Endothelial cell of umbilical vein (primary cell): ENCODE measurements at regions not wholly inside any gene's neighbourhood (a gene's known extent, or its start where the extent isn't known, plus 50 kb on each side); places are given as distances from the start of the nearest gene placed in this dataset.

ENCODE experiments used
- BruUV-seq: library from RNA; stranded (reverse); fragments of 400-500 nt; replicated peaks from 2 replicates; lab custom pipeline; 2021; lab: Mats Ljungman, UMichigan
- CTCF ChIA-PET: fragments of 300-600, 350-600 bp; sonication (Branson Sonifier 250); formaldehyde crosslinking; loops from one replicate; lab custom pipeline; 2021; ENCODE audit warnings: antibody characterized with exemption, inconsistent platforms; lab: Charles Lee
- POLR2A ChIA-PET: fragments of 300-600, 350-600 bp; sonication (Branson Sonifier 250); formaldehyde crosslinking; loops from one replicate; lab custom pipeline; 2021; ENCODE audit warnings: antibody characterized with exemption, inconsistent platforms; lab: Charles Lee
- DNase-seq: peaks from one replicate; pipeline ENCODE4 v3.0.0-alpha.2; 2011; ENCODE audit warnings: low read depth, low spot score
- FAIRE-seq: peaks from 2 replicates; lab custom pipeline; 2011; peaks lifted over from hg19 to GRCh38; lab: Jason Lieb, UNC
- H2AFZ ChIP-seq: 2 replicates; pipeline ENCODE4 v1.6.0; 2012; ENCODE audit warnings: low read depth, low read length, control low read depth, inconsistent platforms
- H3K27ac ChIP-seq: 2 replicates; pipeline ENCODE4 v1.5.1; 2011; ENCODE audit warnings: low read depth, mild to moderate bottlenecking, control low read depth, low read length, moderate library complexity; ENCODE audit not compliant: insufficient read depth
- H3K27me3 ChIP-seq, 2 experiments: 2 replicates each; pipeline versions ENCODE4 v1.6.0 to v1.6.1; 2011; ENCODE audit warnings: low read length in 2 of 2, mixed read lengths in 1 of 2; ENCODE audit not compliant: control insufficient read depth in 2 of 2, insufficient read depth in 2 of 2
- H3K36me3 ChIP-seq, 2 experiments: 2 replicates in 1 of 2; 3 replicates in 1 of 2; pipeline ENCODE4 v1.5.1; 2011; ENCODE audit warnings: low read length in 2 of 2, mild to moderate bottlenecking in 1 of 2, moderate library complexity in 1 of 2; ENCODE audit not compliant: control insufficient read depth in 2 of 2, insufficient read depth in 2 of 2; ENCODE audit errors: extremely low read depth in 1 of 2
- H3K4me1 ChIP-seq: 3 replicates; pipeline ENCODE4 v1.5.1; 2011; ENCODE audit warnings: mild to moderate bottlenecking, low read length; ENCODE audit not compliant: control insufficient read depth, insufficient read depth; ENCODE audit errors: extremely low read depth
- H3K4me2 ChIP-seq: 2 replicates; pipeline ENCODE4 v1.6.1; 2011; ENCODE audit warnings: low read length, control low read depth, mixed read lengths; ENCODE audit not compliant: insufficient read depth
- H3K4me3 ChIP-seq, 3 experiments: fragments of 200-600 bp in 1 of 3; sonication (generic), shearing (Covaris generic) in 1 of 3; replicated peaks in 1 of 3; 2 replicates each; pipeline ENCODE4 v1.5.1; 2011 to 2016; ENCODE audit warnings: control low read depth in 3 of 3, low read length in 3 of 3, mild to moderate bottlenecking in 2 of 3, inconsistent platforms in 1 of 3, low read depth in 1 of 3, moderate library complexity in 1 of 3; ENCODE audit not compliant: insufficient read depth in 1 of 3
- H3K79me2 ChIP-seq: 2 replicates; pipeline ENCODE4 v1.6.0; 2012; ENCODE audit warnings: low read length, inconsistent platforms; ENCODE audit not compliant: control insufficient read depth, insufficient read depth
- H3K9ac ChIP-seq: replicated peaks from 2 replicates; pipeline ENCODE3; 2011; ENCODE audit warnings: low read length, control low read depth; ENCODE audit not compliant: insufficient read depth; ENCODE audit errors: extremely low read depth
- H3K9me1 ChIP-seq: replicated peaks from 3 replicates; pipeline ENCODE4 v1.6.0; 2011; ENCODE audit warnings: mild to moderate bottlenecking, low read length; ENCODE audit not compliant: control insufficient read depth, insufficient read depth; ENCODE audit errors: extremely low read depth
- H3K9me3 ChIP-seq: replicated peaks from 2 replicates; pipeline ENCODE4 v1.5.1; 2012; ENCODE audit warnings: low read length, inconsistent platforms; ENCODE audit not compliant: control insufficient read depth, insufficient read depth
- H4K20me1 ChIP-seq: replicated peaks from 2 replicates; pipeline ENCODE3; 2011; ENCODE audit warnings: mild to moderate bottlenecking, low read length; ENCODE audit not compliant: control insufficient read depth, insufficient read depth; ENCODE audit errors: extremely low read depth
- CTCF ChIP-seq, 2 donors: IDR thresholded peaks; 1 replicate in 1 of 2; 2 replicates in 1 of 2; pipeline ENCODE4 v1.5.1; 2011; ENCODE audit warnings: low read length in 2 of 2, mild to moderate bottlenecking in 2 of 2, moderate library complexity in 2 of 2, control low read depth in 1 of 2, inconsistent platforms in 1 of 2, low read depth in 1 of 2; ENCODE audit not compliant: insufficient read depth in 1 of 2; ENCODE audit errors: extremely low read depth in 1 of 2
- EZH2 ChIP-seq: IDR thresholded peaks from 2 replicates; pipeline ENCODE4 v1.6.1; 2012; ENCODE audit warnings: borderline replicate concordance, low read depth, mild to moderate bottlenecking, moderate library complexity, low read length, inconsistent platforms; ENCODE audit not compliant: severe bottlenecking
- FOS ChIP-seq: IDR thresholded peaks from 2 replicates; pipeline ENCODE4 v1.6.1; 2011; ENCODE audit warnings: mild to moderate bottlenecking, low read length, moderate library complexity, borderline replicate concordance; ENCODE audit not compliant: insufficient read depth
- GATA2 ChIP-seq: IDR thresholded peaks from 2 replicates; pipeline ENCODE4 v1.7.0; 2011; ENCODE audit warnings: low read depth, mild to moderate bottlenecking, moderate library complexity, mixed read lengths, low read length; ENCODE audit not compliant: insufficient read length, insufficient read depth
- JUN ChIP-seq: IDR thresholded peaks from 2 replicates; pipeline ENCODE4 v1.6.1; 2011; ENCODE audit warnings: borderline replicate concordance, low read depth; ENCODE audit not compliant: insufficient read length, insufficient read depth
- MAX ChIP-seq: IDR thresholded peaks from 2 replicates; pipeline ENCODE4 v1.6.1; 2011; ENCODE audit not compliant: insufficient read depth, insufficient read length
- MYC ChIP-seq: IDR thresholded peaks from one replicate; pipeline ENCODE4 v1.6.1; 2011; ENCODE audit warnings: mild to moderate bottlenecking, low read depth, low read length
- POLR2A ChIP-seq: IDR thresholded peaks from 2 replicates; pipeline ENCODE4 v1.6.1; 2012; ENCODE audit warnings: low read depth, mild to moderate bottlenecking, control low read depth, low read length
- POLR2AphosphoS5 ChIP-seq: IDR thresholded peaks from 2 replicates; pipeline ENCODE4 v1.6.1; 2012; ENCODE audit warnings: low read depth, mild to moderate bottlenecking, control low read depth, low read length, moderate library complexity; ENCODE audit not compliant: insufficient read depth
- dilution Hi-C: fragments of 300-500 bp; cut with MboI; formaldehyde crosslinking; loops from one replicate; pipeline ENCODE4 v1.15.0; 2019; ENCODE audit warnings: low sequenced_read_pairs; ENCODE audit not compliant: extremely low pct_ligation_motif_present
- intact Hi-C: fragments of 100-400 bp; cut with micrococcal nuclease; formaldehyde crosslinking; loops from one replicate; pipeline ENCODE4 v1.10.0; 2022

GRCh38 chr2:173740639-173741038 is 224.5 kb downstream of the SP3 start:
- CTCF ChIA-PET = no interaction called here
- no peak overlapping the region for H3K4me3 ChIP-seq

More at GRCh38 chr2:173740639-173741038, 224.5 kb downstream of the SP3 start:
- TF ChIP-seq GATA2 (no peak), EZH2 (no peak), POLR2A (no peak), POLR2AphosphoS5 (no peak), JUN (no peak), MAX (no peak), CTCF (IDR thresholded peaks at IDR 0.05; ENCODE audit: extremely low read depth in 1 of 2, insufficient read depth in 1 of 2, low read depth in 1 of 2, low read length in 2 of 2) (no peak), FOS (no peak), MYC (no peak)
- DNase-seq (no peak), FAIRE-seq (no peak)
- H3K9ac ChIP-seq = no peak overlapping the region
- POLR2A ChIA-PET = no interaction called here
- H3K36me3 ChIP-seq = no peaks in the 10 kb centered on the region
- H4K20me1 ChIP-seq = no peaks in the 10 kb centered on the region
- peaks cover 0 to 2% of the 10 kb centered on the region in 2 experiments for H3K27me3 ChIP-seq
- dilution Hi-C loops = no loop called here
- H3K4me1 ChIP-seq = no peaks in the 10 kb centered on the region
- BruUV-seq = no TSS peak
- H2AFZ ChIP-seq = no peak overlapping the region
- no peak overlapping the region for H3K27ac ChIP-seq
- no peaks in the 10 kb centered on the region for H3K9me3 ChIP-seq
- intact Hi-C loops = loop anchor here (10.0 kb wide), 1 partner anchor 336 kb away; no protein-coding TSS in a partner anchor
- H3K9me1 ChIP-seq = no peaks in the 10 kb centered on the region
- no peak overlapping the region for H3K4me2 ChIP-seq
- H3K79me2 ChIP-seq = no peaks in the 10 kb centered on the region
